ENCODE measurements at regions not wholly inside any gene's neighbourhood (a gene's known extent, or its start where the extent isn't known, plus 50 kb on each side); places are given as distances from the start of the nearest gene placed in this dataset.

DNA sequence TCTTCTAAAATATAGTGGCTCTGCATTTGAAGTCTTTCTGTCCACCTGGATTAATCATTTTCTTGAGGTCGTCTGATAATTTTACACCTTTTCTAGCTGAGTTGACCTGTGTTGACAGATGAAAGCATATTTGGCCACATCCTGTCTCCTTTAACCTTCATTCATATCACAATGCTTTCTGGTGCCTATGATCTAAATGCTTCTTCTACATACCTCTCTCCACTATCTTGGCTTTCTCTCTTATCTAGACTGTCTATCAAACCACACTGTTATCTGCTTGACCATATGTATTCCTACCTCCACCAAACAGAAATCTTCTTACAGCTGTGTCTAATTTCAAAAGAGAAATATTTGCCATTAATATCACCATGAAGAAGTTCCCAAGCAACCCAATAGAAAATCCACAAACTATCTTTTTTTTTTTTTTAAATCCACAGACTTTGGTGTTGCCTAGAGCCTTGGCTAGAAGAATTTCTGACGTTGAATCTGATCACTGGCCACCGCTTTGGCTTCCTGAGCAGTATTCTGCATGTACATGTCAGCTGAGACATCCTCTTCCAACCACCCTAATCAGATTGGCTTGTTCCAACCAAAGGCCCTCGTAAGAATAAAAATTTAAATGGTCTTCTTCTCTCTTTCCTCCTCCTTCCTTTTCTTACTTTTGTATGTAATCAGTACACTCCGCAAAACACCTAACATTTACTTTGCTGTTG lies 66.3 kb upstream of the SP4 start:
- TF ChIP-seq POLR2AphosphoS5 (IDR thresholded peaks at IDR 0.05): no peak
- intact Hi-C loops (cut with DNase I): no loop called here
- Histone ChIP-seq H3K4me1 (replicated peaks) (peaks cover under 1% of the 10 kb centered on the region), H3K27ac (no peak overlapping the region), H3K9me3 (no peaks in the 10 kb centered on the region), H3K4me3 (no peak overlapping the region), H3K27me3 (replicated peaks; ENCODE audit: insufficient read depth) (no peaks in the 10 kb centered on the region), H3K36me3 (no peaks in the 10 kb centered on the region)
- WGBS: 60% methylated on average over 5 of the region's 5 CpGs
- no peak for DNase-seq (ENCODE audit: low spot score)

- no peaks in the 10 kb centered on the region for H3K36me3 ChIP-seq
- no peaks in the 10 kb centered on the region for H3K27me3 ChIP-seq (replicated peaks; ENCODE audit: insufficient read depth)
- WGBS: 94% methylated on average over 2 of the region's 2 CpGs
- H3K27ac ChIP-seq: no peak overlapping the region
- no peak for DNase-seq (ENCODE audit: low spot score)
- intact Hi-C loops (cut with DNase I): no loop called here
- H3K4me3 ChIP-seq: no peak overlapping the region
- no peaks in the 10 kb centered on the region for H3K9me3 ChIP-seq
- TF ChIP-seq POLR2A (IDR thresholded peaks at IDR 0.05): no peak
- TF ChIP-seq POLR2AphosphoS5 (IDR thresholded peaks at IDR 0.05): no peak
- TF ChIP-seq CTCF (IDR thresholded peaks at IDR 0.05): no peak
- peaks cover 2% of the 10 kb centered on the region for H3K4me1 ChIP-seq (replicated peaks)
These were observed 63.0 kb upstream of the SP4 start for GRCh38 chr7:21364801-21365271.

GRCh38 chr7:21365866-21366624 lies 61.8 kb upstream of the SP4 start:
- H3K27ac ChIP-seq: peak overlapping the region; percentile 13 to 53
- H3K4me3 ChIP-seq: no peak overlapping the region
- DNase-seq (ENCODE audit: low spot score): peak; percentile 56
- no peaks in the 10 kb centered on the region for H3K27me3 ChIP-seq (replicated peaks; ENCODE audit: insufficient read depth)
- no peaks in the 10 kb centered on the region for H3K36me3 ChIP-seq
- WGBS: 30% methylated on average over 6 of the region's 6 CpGs
- peaks cover 2% of the 10 kb centered on the region for H3K4me1 ChIP-seq (replicated peaks)
- intact Hi-C loops (cut with DNase I): no loop called here
- peak; percentile 89 for TF ChIP-seq POLR2AphosphoS5 (IDR thresholded peaks at IDR 0.05)
- no peak for TF ChIP-seq POLR2A (IDR thresholded peaks at IDR 0.05)
- no peak for TF ChIP-seq CTCF (IDR thresholded peaks at IDR 0.05)
- no peaks in the 10 kb centered on the region for H3K9me3 ChIP-seq

GRCh38 chr7:21367081-21367480 lies 60.8 kb upstream of the SP4 start:
- no peaks in the 10 kb centered on the region for H3K9me3 ChIP-seq
- 35% methylated on average over 3 of the region's 3 CpGs for WGBS
- TF ChIP-seq POLR2AphosphoS5 (IDR thresholded peaks at IDR 0.05): peak; percentile 10
- no peak for TF ChIP-seq POLR2A (IDR thresholded peaks at IDR 0.05)
- TF ChIP-seq CTCF (IDR thresholded peaks at IDR 0.05): no peak
- peaks cover 2% of the 10 kb centered on the region for H3K4me1 ChIP-seq (replicated peaks)
- H3K27me3 ChIP-seq (replicated peaks; ENCODE audit: insufficient read depth): no peaks in the 10 kb centered on the region
- H3K4me3 ChIP-seq: no peak overlapping the region
- no peak for DNase-seq (ENCODE audit: low spot score)
- peak overlapping the region in 1 of 2 donors; percentile 53 for H3K27ac ChIP-seq
- H3K36me3 ChIP-seq: no peaks in the 10 kb centered on the region
- intact Hi-C loops (cut with DNase I): no loop called here

DNA sequence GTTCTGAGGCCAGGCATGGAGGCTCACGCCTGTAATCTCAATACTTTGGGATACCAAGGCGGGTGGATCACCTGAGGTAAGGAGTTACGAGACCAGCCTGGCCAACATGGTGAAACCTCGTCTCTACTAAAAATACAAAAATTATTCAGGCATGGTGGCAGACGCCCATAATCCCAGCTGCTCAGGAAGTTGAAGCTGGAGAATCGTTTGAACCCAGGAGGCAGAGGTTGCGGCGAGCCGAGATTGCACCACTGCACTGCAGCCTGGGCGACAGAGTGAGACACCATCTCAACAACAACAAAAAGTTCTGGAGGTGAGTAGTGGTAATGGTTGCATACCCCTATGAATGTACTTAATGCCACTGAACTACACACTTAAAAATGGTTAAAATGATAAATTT lies 60.3 kb upstream of the SP4 start:
- TF ChIP-seq CTCF (IDR thresholded peaks at IDR 0.05): no peak
- TF ChIP-seq POLR2A (IDR thresholded peaks at IDR 0.05): no peak
- no peak for TF ChIP-seq POLR2AphosphoS5 (IDR thresholded peaks at IDR 0.05)
- no peaks in the 10 kb centered on the region for H3K9me3 ChIP-seq
- DNase-seq (ENCODE audit: low spot score): no peak
- H3K27ac ChIP-seq: no peak overlapping the region
- no peaks in the 10 kb centered on the region for H3K27me3 ChIP-seq (replicated peaks; ENCODE audit: insufficient read depth)
- intact Hi-C loops (cut with DNase I): no loop called here
- peaks cover 2% of the 10 kb centered on the region for H3K4me1 ChIP-seq (replicated peaks)
- WGBS: 91% methylated on average over 10 of the region's 10 CpGs
- no peak overlapping the region for H3K4me3 ChIP-seq
- no peaks in the 10 kb centered on the region for H3K36me3 ChIP-seq
